ENCODE measurements at regions not wholly inside any gene's neighbourhood (a gene's known extent, or its start where the extent isn't known, plus 50 kb on each side); places are given as distances from the start of the nearest gene placed in this dataset.

GRCh38 chr12:62998454-62998853 lies 63.5 kb upstream of the PPM1H start:
- ChIA-PET POLR2A (ENCODE audit: low non-redundant PET) (no interaction called here), CTCF (no interaction called here)
- TF ChIP-seq CTCF (conservative IDR thresholded peaks at IDR 0.05; ENCODE audit: low read depth, low read length) (no peak), EZH2 (IDR thresholded peaks at IDR 0.05; ENCODE audit: borderline replicate concordance, low read depth, low read length, poor library complexity, severe bottlenecking) (no peak)
- no peak for DNase-seq (ENCODE audit: low spot score)
- no peaks in the 10 kb centered on the region for H3K9me3 ChIP-seq (ENCODE audit: low read depth, low read length, poor library complexity, severe bottlenecking)
- no peak overlapping the region for H3K27ac ChIP-seq (ENCODE audit: low read depth, low read length, poor library complexity, severe bottlenecking)
- no peak overlapping the region for H3K4me3 ChIP-seq (ENCODE audit: low read depth, low read length, poor library complexity, severe bottlenecking)
- H3K4me1 ChIP-seq (ENCODE audit: insufficient read depth, low read length, poor library complexity, severe bottlenecking) = no peaks in the 10 kb centered on the region
- no peaks in the 10 kb centered on the region for H3K36me3 ChIP-seq (ENCODE audit: insufficient read depth, low read length, poor library complexity, severe bottlenecking)
- intact Hi-C loops (cut with micrococcal nuclease; ENCODE audit: unreplicated experiment) = no loop called here
- no TSS peak for BruUV-seq (replicated peaks)
- H3K27me3 ChIP-seq (replicated peaks; ENCODE audit: insufficient read depth, low read depth, low read length, poor library complexity) = peaks cover 17% of the 10 kb centered on the region

GRCh38 chr12:62995097-62995496 lies 60.1 kb upstream of the PPM1H start:
- no TSS peak for BruUV-seq (replicated peaks)
- Histone ChIP-seq H3K4me1 (ENCODE audit: insufficient read depth, low read length, poor library complexity, severe bottlenecking) (no peaks in the 10 kb centered on the region), H3K36me3 (ENCODE audit: insufficient read depth, low read length, poor library complexity, severe bottlenecking) (no peaks in the 10 kb centered on the region), H3K27ac (ENCODE audit: low read depth, low read length, poor library complexity, severe bottlenecking) (no peak overlapping the region), H3K4me3 (ENCODE audit: low read depth, low read length, poor library complexity, severe bottlenecking) (no peak overlapping the region), H3K27me3 (replicated peaks; ENCODE audit: insufficient read depth, low read depth, low read length, poor library complexity) (peaks cover 4% of the 10 kb centered on the region), H3K9me3 (ENCODE audit: low read depth, low read length, poor library complexity, severe bottlenecking) (no peaks in the 10 kb centered on the region)
- ChIA-PET POLR2A (ENCODE audit: low non-redundant PET) (no interaction called here), CTCF (no interaction called here)
- intact Hi-C loops (cut with micrococcal nuclease; ENCODE audit: unreplicated experiment) = no loop called here
- TF ChIP-seq CTCF (conservative IDR thresholded peaks at IDR 0.05; ENCODE audit: low read depth, low read length) = no peak
- no peak for TF ChIP-seq EZH2 (IDR thresholded peaks at IDR 0.05; ENCODE audit: borderline replicate concordance, low read depth, low read length, poor library complexity, severe bottlenecking)
- DNase-seq (ENCODE audit: low spot score) = no peak

DNA sequence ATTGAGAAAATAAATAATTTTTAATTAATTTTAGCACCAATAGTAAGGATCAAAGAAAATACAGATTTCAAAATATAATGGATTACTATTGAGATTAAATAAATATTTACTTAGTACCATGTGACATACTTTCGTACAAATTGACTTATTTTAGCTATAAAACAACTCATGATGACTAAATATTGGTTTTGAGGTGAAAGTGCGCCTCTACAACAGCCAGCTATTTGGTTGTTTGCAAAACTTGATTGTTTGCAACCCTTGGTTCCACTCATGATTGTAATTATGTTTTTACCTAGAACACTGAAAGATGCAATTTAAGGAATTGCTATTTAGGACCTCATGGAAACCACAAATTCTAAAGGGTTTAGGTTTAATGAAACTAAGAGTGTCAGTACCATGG lies 51.9 kb upstream of the PPM1H start:
- Histone ChIP-seq H3K4me3 (ENCODE audit: low read depth, low read length, poor library complexity, severe bottlenecking) (no peak overlapping the region), H3K27me3 (replicated peaks; ENCODE audit: insufficient read depth, low read depth, low read length, poor library complexity) (no peaks in the 10 kb centered on the region), H3K4me1 (ENCODE audit: insufficient read depth, low read length, poor library complexity, severe bottlenecking) (no peaks in the 10 kb centered on the region), H3K36me3 (ENCODE audit: insufficient read depth, low read length, poor library complexity, severe bottlenecking) (no peaks in the 10 kb centered on the region), H3K27ac (ENCODE audit: low read depth, low read length, poor library complexity, severe bottlenecking) (no peak overlapping the region), H3K9me3 (ENCODE audit: low read depth, low read length, poor library complexity, severe bottlenecking) (no peaks in the 10 kb centered on the region)
- ChIA-PET CTCF (no interaction called here), POLR2A (ENCODE audit: low non-redundant PET) (no interaction called here)
- intact Hi-C loops (cut with micrococcal nuclease; ENCODE audit: unreplicated experiment) = no loop called here
- BruUV-seq (replicated peaks) = no TSS peak
- TF ChIP-seq EZH2 (IDR thresholded peaks at IDR 0.05; ENCODE audit: borderline replicate concordance, low read depth, low read length, poor library complexity, severe bottlenecking) (no peak), CTCF (conservative IDR thresholded peaks at IDR 0.05; ENCODE audit: low read depth, low read length) (no peak)
- no peak for DNase-seq (ENCODE audit: low spot score)
